ENCODE measurements at regions not wholly inside any gene's neighbourhood (a gene's known extent, or its start where the extent isn't known, plus 50 kb on each side); places are given as distances from the start of the nearest gene placed in this dataset.

DNA sequence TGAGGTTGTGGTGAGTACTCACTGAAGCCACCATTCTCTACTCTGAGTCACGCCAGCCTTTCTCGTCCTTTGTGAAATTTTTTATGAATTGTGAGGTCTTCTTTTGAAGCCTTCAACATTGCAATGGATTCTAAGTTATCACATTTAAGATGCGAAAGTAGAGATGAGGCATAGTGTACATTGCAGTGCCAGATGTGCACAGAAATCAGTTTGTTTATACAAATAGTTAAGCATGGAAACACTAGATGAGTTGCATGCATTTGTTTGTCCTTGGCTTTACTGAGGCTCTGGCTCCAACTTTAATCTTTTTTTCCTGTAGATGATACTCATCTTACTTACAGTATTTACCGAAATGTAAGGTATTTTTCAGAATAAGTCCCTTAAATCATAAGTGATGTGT is 453.7 kb upstream of the RIOK2 start:
- TF ChIP-seq, protein P1, sequence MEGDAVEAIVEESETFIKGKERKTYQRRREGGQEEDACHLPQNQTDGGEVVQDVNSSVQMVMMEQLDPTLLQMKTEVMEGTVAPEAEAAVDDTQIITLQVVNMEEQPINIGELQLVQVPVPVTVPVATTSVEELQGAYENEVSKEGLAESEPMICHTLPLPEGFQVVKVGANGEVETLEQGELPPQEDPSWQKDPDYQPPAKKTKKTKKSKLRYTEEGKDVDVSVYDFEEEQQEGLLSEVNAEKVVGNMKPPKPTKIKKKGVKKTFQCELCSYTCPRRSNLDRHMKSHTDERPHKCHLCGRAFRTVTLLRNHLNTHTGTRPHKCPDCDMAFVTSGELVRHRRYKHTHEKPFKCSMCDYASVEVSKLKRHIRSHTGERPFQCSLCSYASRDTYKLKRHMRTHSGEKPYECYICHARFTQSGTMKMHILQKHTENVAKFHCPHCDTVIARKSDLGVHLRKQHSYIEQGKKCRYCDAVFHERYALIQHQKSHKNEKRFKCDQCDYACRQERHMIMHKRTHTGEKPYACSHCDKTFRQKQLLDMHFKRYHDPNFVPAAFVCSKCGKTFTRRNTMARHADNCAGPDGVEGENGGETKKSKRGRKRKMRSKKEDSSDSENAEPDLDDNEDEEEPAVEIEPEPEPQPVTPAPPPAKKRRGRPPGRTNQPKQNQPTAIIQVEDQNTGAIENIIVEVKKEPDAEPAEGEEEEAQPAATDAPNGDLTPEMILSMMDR (IDR thresholded peaks at IDR 0.05): no peak
- no peaks in the 10 kb centered on the region for H3K4me1 ChIP-seq
- no peak overlapping the region for H3K4me3 ChIP-seq
- H3K27ac ChIP-seq: no peak overlapping the region
- no peaks in the 10 kb centered on the region for H3K36me3 ChIP-seq
- no peaks in the 10 kb centered on the region for H3K9me3 ChIP-seq
- no peak for DNase-seq (ENCODE audit: low spot score)
- no peaks in the 10 kb centered on the region for H3K27me3 ChIP-seq

DNA sequence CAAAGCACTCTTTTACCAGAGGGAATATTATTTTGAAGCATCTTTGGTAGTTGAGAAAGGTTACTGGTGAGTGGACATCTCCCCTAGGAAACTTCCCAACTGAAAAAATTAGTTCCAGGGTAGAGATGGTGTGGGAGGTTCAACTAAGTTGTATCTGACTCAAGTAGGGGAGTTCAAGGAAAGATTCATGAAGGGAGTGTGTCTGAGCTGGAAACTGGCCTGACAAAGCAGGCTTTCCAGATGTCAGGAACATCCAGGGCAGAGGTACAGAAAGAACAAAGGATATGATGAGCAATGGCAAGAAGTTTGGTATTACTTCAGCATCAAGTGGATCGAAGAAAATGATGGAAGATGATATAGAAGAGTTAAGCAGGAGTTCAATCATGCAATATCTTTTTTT is 458.0 kb upstream of the RIOK2 start:
- H3K4me3 ChIP-seq: no peak overlapping the region
- no peaks in the 10 kb centered on the region for H3K36me3 ChIP-seq
- no peak for DNase-seq (ENCODE audit: low spot score)
- H3K27ac ChIP-seq: no peak overlapping the region
- H3K4me1 ChIP-seq: no peaks in the 10 kb centered on the region
- peaks cover 0 to 8% of the 10 kb centered on the region in 2 donors for H3K9me3 ChIP-seq
- TF ChIP-seq, protein P1 (IDR thresholded peaks at IDR 0.05): no peak
- no peaks in the 10 kb centered on the region for H3K27me3 ChIP-seq

DNA sequence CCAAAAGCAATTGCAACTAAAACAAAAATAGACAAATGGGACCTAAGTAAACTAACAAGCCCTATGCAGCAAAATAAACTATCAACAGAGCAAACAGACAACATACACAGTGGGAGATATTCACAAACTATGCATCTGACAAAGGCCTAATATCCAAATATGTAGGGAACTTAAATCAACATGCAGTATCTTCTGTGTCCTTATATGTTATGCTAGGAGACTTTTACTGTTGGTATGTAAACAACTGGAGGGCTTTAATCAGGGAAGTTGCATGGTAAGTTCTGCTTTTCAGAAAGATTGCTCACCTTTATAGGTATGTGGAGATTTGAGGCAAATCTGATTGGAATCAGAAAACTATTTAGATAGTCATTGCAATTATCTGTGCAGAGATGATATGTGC is 461.2 kb upstream of the RIOK2 start:
- H3K27me3 ChIP-seq: no peaks in the 10 kb centered on the region
- no peaks in the 10 kb centered on the region for H3K36me3 ChIP-seq
- H3K4me3 ChIP-seq: no peak overlapping the region
- TF ChIP-seq, protein P1 (IDR thresholded peaks at IDR 0.05): no peak
- H3K4me1 ChIP-seq: no peaks in the 10 kb centered on the region
- H3K27ac ChIP-seq: no peak overlapping the region
- H3K9me3 ChIP-seq: peaks cover 0 to 8% of the 10 kb centered on the region in 2 donors
- no peak for DNase-seq (ENCODE audit: low spot score)

DNA sequence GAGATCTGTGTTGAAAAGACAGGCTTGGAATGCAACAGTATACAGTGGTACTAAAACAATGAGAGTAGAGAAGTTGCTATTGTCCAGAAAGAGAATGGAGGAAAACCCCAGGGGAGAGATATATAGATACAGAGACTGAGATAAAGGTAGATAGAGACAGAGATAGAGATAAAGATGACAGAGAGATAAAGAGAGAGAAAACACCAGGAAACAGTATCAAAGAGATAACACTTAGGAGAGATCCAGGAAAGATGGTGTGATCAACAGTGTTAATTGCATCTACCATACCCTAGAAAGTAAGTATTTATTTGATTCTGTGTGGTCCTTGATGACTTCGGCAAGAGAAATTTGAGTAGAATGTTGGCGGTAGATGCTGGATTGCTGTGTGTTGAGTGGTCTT is 461.8 kb upstream of the RIOK2 start:
- no peak for DNase-seq (ENCODE audit: low spot score)
- H3K27me3 ChIP-seq: no peaks in the 10 kb centered on the region
- H3K27ac ChIP-seq: no peak overlapping the region
- H3K9me3 ChIP-seq: peaks cover 0 to 9% of the 10 kb centered on the region in 2 donors
- H3K4me3 ChIP-seq: no peak overlapping the region
- H3K4me1 ChIP-seq: no peaks in the 10 kb centered on the region
- no peaks in the 10 kb centered on the region for H3K36me3 ChIP-seq
- TF ChIP-seq, protein P1 (IDR thresholded peaks at IDR 0.05): no peak

DNA sequence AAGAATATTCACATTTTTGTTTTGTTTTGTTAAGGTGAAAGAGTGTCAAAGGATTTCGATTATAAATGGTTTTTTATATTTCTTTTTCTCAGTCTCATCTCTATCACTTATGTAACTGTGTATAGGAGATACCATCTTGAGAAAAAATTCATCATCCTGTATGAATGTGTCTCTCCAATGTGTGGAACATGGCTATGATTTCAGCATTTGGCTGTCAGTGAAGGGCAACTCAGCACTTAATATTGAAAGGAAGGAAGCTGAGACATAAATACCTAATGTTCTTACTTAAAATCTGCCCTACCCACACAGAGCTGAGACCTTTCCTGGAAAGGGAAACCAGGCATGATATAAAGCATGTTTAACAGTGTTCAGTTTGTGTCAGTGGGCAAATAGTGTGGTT is 474.2 kb upstream of the RIOK2 start:
- no peaks in the 10 kb centered on the region for H3K27me3 ChIP-seq
- H3K9me3 ChIP-seq: no peaks in the 10 kb centered on the region
- no peaks in the 10 kb centered on the region for H3K36me3 ChIP-seq
- DNase-seq (ENCODE audit: low spot score): no peak
- H3K27ac ChIP-seq: no peak overlapping the region
- no peak overlapping the region for H3K4me3 ChIP-seq
- TF ChIP-seq, protein P1 (IDR thresholded peaks at IDR 0.05): no peak
- H3K4me1 ChIP-seq: no peaks in the 10 kb centered on the region

DNA sequence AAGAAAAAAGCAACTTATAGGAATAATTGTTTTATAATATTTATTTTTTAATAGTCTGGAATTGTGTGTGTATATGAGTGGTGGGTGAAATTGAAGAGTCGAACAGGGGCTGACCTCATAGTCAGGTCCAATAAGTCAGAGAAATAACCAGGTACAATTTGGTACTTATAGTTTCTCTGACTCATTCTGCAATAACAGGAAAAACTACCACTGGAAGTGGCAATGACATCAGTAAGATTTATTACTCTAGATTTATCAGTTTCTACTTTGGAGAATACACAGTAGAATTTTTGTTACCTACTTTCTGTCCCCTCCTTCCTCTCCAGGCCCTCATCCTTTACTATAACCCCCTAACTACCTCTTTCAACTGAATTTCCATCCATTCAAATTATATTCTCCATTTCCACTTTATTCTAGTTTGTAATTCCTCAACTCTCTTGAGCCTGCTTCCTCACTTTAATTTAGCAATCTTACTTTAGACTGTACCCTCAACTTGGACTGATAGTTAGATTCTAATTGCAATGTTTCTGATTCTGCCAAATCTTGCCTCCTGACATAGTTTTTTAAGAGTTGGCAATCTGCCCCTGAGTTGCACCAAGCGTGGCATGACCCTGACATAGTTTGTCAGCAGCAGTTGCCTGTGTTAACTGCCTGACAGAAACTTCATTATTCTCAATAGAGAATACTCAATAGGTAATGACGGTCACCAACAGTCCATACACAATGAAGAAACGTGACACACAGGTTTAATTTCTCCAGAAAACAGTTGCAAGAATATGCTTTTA is 475.3 kb upstream of the RIOK2 start:
- no peaks in the 10 kb centered on the region for H3K9me3 ChIP-seq
- no peak for DNase-seq (ENCODE audit: low spot score)
- no peaks in the 10 kb centered on the region for H3K4me1 ChIP-seq
- no peak overlapping the region for H3K4me3 ChIP-seq
- H3K27me3 ChIP-seq: no peaks in the 10 kb centered on the region
- no peak overlapping the region for H3K27ac ChIP-seq
- no peaks in the 10 kb centered on the region for H3K36me3 ChIP-seq
- TF ChIP-seq, protein P1 (IDR thresholded peaks at IDR 0.05): no peak
